Activated CD8-positive, alpha-beta memory T cell treated with anti-CD3 and anti-CD28 coated beads, Interleukin-2, amount 10 ng/mL, durations not matched to agents 7 days and 5 days (primary cell): ENCODE measurements at regions not wholly inside any gene's neighbourhood (a gene's known extent, or its start where the extent isn't known, plus 50 kb on each side); places are given as distances from the start of the nearest gene placed in this dataset.

Source experiments
- ATAC-seq: fragments of 150-1000 bp; cut with Tn5 transposase; one replicate; pipeline ENCODE4 v1.10.0; 2021; ENCODE audit warnings: moderate library complexity
- CTCF ChIA-PET: fragments of 350-600 bp; sonication (Branson Sonifier 250); formaldehyde crosslinking; loops from one replicate; lab custom pipeline; 2021; ENCODE audit warnings: antibody characterized with exemption; lab: Charles Lee
- DNase-seq: peaks from one replicate; pipeline ENCODE4 v3.0.0-alpha.2; 2020
- H3K27ac Mint-ChIP-seq: one replicate; pipeline ENCODE4 v1.8.0; 2021; ENCODE audit warnings: mild to moderate bottlenecking, mixed read lengths
- H3K27me3 Mint-ChIP-seq: one replicate; pipeline ENCODE4 v1.8.0; 2021; ENCODE audit warnings: mixed read lengths
- H3K36me3 Mint-ChIP-seq: one replicate; pipeline ENCODE4 v1.8.0; 2021; ENCODE audit warnings: mild to moderate bottlenecking, mixed read lengths
- H3K4me1 Mint-ChIP-seq: one replicate; pipeline ENCODE4 v1.8.0; 2021; ENCODE audit warnings: mixed read lengths
- H3K4me3 Mint-ChIP-seq: one replicate; pipeline ENCODE4 v1.8.0; 2021; ENCODE audit warnings: mild to moderate bottlenecking, moderate library complexity, mixed read lengths
- H3K9me3 Mint-ChIP-seq: one replicate; pipeline ENCODE4 v1.8.0; 2022; ENCODE audit warnings: low read depth, mixed read lengths

- no peak for ATAC-seq
- CTCF ChIA-PET: no interaction called here
- H3K27ac Mint-ChIP-seq: no peak overlapping the region
These were observed 141.3 kb upstream of the PDZRN3 start for GRCh38 chr3:73765878-73766545.

GRCh38 chr3:73762855-73763254 is 138.1 kb upstream of the PDZRN3 start:
- Mint-ChIP-seq H3K9me3 (no peaks in the 10 kb centered on the region), H3K4me1 (no peaks in the 10 kb centered on the region), H3K27me3 (no peaks in the 10 kb centered on the region), H3K27ac (no peak overlapping the region), H3K36me3 (no peaks in the 10 kb centered on the region), H3K4me3 (no peak overlapping the region)
- CTCF ChIA-PET: no interaction called here
- DNase-seq (no peak), ATAC-seq (no peak)

More at GRCh38 chr3:73765878-73766545, 141.3 kb upstream of the PDZRN3 start:
- Mint-ChIP-seq H3K36me3 (no peaks in the 10 kb centered on the region), H3K4me1 (no peaks in the 10 kb centered on the region), H3K4me3 (no peak overlapping the region), H3K27me3 (no peaks in the 10 kb centered on the region), H3K9me3 (no peaks in the 10 kb centered on the region)
- no peak for DNase-seq

GRCh38 chr3:73759297-73759711 is 134.6 kb upstream of the PDZRN3 start:
- H3K36me3 Mint-ChIP-seq: no peaks in the 10 kb centered on the region
- H3K4me1 Mint-ChIP-seq: no peaks in the 10 kb centered on the region
- CTCF ChIA-PET: no interaction called here
- H3K27ac Mint-ChIP-seq: no peak overlapping the region
- H3K27me3 Mint-ChIP-seq: no peaks in the 10 kb centered on the region
- no peak overlapping the region for H3K4me3 Mint-ChIP-seq
- H3K9me3 Mint-ChIP-seq: no peaks in the 10 kb centered on the region
- ATAC-seq (no peak), DNase-seq (no peak)

- Mint-ChIP-seq H3K9me3 (no peaks in the 10 kb centered on the region), H3K4me3 (no peak overlapping the region), H3K27ac (no peak overlapping the region), H3K36me3 (no peaks in the 10 kb centered on the region), H3K27me3 (no peaks in the 10 kb centered on the region), H3K4me1 (no peaks in the 10 kb centered on the region)
- no peak for DNase-seq
- ATAC-seq: no peak
- CTCF ChIA-PET: no interaction called here
These were observed 132.8 kb upstream of the PDZRN3 start for GRCh38 chr3:73757536-73757935.

GRCh38 chr3:73753985-73754384 is 129.2 kb upstream of the PDZRN3 start:
- CTCF ChIA-PET: no interaction called here
- DNase-seq (no peak), ATAC-seq (no peak)
- Mint-ChIP-seq H3K4me3 (no peak overlapping the region), H3K27ac (no peak overlapping the region), H3K36me3 (no peaks in the 10 kb centered on the region), H3K9me3 (no peaks in the 10 kb centered on the region), H3K4me1 (no peaks in the 10 kb centered on the region), H3K27me3 (no peaks in the 10 kb centered on the region)

- Mint-ChIP-seq H3K36me3 (no peaks in the 10 kb centered on the region), H3K4me3 (no peak overlapping the region), H3K27me3 (no peaks in the 10 kb centered on the region), H3K27ac (no peak overlapping the region), H3K4me1 (no peaks in the 10 kb centered on the region), H3K9me3 (peaks cover 2% of the 10 kb centered on the region)
- CTCF ChIA-PET: no interaction called here
- ATAC-seq (no peak), DNase-seq (no peak)
These were observed 127.6 kb upstream of the PDZRN3 start for GRCh38 chr3:73752338-73752737.

- no peaks in the 10 kb centered on the region for H3K27me3 Mint-ChIP-seq
- H3K4me3 Mint-ChIP-seq: no peak overlapping the region
- H3K4me1 Mint-ChIP-seq: no peaks in the 10 kb centered on the region
- CTCF ChIA-PET: no interaction called here
- H3K27ac Mint-ChIP-seq: no peak overlapping the region
- ATAC-seq (no peak), DNase-seq (no peak)
- no peaks in the 10 kb centered on the region for H3K36me3 Mint-ChIP-seq
- H3K9me3 Mint-ChIP-seq: peaks cover 8% of the 10 kb centered on the region
These were observed 121.9 kb upstream of the PDZRN3 start for GRCh38 chr3:73746623-73747022.

- DNase-seq (no peak), ATAC-seq (no peak)
- H3K27me3 Mint-ChIP-seq: no peaks in the 10 kb centered on the region
- H3K4me3 Mint-ChIP-seq: no peak overlapping the region
- no peak overlapping the region for H3K27ac Mint-ChIP-seq
- H3K4me1 Mint-ChIP-seq: no peaks in the 10 kb centered on the region
- CTCF ChIA-PET: no interaction called here
- peaks cover 8% of the 10 kb centered on the region for H3K9me3 Mint-ChIP-seq
- H3K36me3 Mint-ChIP-seq: no peaks in the 10 kb centered on the region
These were observed 120.9 kb upstream of the PDZRN3 start for GRCh38 chr3:73745526-73746191.

GRCh38 chr3:73743551-73743950 is 118.8 kb upstream of the PDZRN3 start:
- CTCF ChIA-PET: no interaction called here
- Mint-ChIP-seq H3K9me3 (peaks cover 8% of the 10 kb centered on the region), H3K4me3 (no peak overlapping the region), H3K4me1 (no peaks in the 10 kb centered on the region), H3K27ac (no peak overlapping the region), H3K36me3 (no peaks in the 10 kb centered on the region), H3K27me3 (no peaks in the 10 kb centered on the region)
- DNase-seq (no peak), ATAC-seq (no peak)

GRCh38 chr3:73739791-73740453 is 115.2 kb upstream of the PDZRN3 start:
- Mint-ChIP-seq H3K4me1 (no peaks in the 10 kb centered on the region), H3K9me3 (peaks cover 2% of the 10 kb centered on the region), H3K27ac (no peak overlapping the region), H3K27me3 (no peaks in the 10 kb centered on the region), H3K36me3 (no peaks in the 10 kb centered on the region), H3K4me3 (no peak overlapping the region)
- CTCF ChIA-PET: no interaction called here
- no peak for ATAC-seq
- DNase-seq: no peak

- H3K4me1 Mint-ChIP-seq: no peaks in the 10 kb centered on the region
- no peak for ATAC-seq
- DNase-seq: no peak
- CTCF ChIA-PET: no interaction called here
- H3K4me3 Mint-ChIP-seq: no peak overlapping the region
- H3K36me3 Mint-ChIP-seq: no peaks in the 10 kb centered on the region
- H3K27me3 Mint-ChIP-seq: no peaks in the 10 kb centered on the region
- no peak overlapping the region for H3K27ac Mint-ChIP-seq
- peaks cover 2% of the 10 kb centered on the region for H3K9me3 Mint-ChIP-seq
These were observed 114.0 kb upstream of the PDZRN3 start for GRCh38 chr3:73738711-73739110.

- no peaks in the 10 kb centered on the region for H3K36me3 Mint-ChIP-seq
- no peaks in the 10 kb centered on the region for H3K27me3 Mint-ChIP-seq
- ATAC-seq: no peak
- no peak overlapping the region for H3K27ac Mint-ChIP-seq
- H3K4me3 Mint-ChIP-seq: no peak overlapping the region
- CTCF ChIA-PET: no interaction called here
- H3K4me1 Mint-ChIP-seq: no peaks in the 10 kb centered on the region
- H3K9me3 Mint-ChIP-seq: peaks cover 3% of the 10 kb centered on the region
- DNase-seq: no peak
These were observed 109.7 kb upstream of the PDZRN3 start for GRCh38 chr3:73734211-73735089.

- H3K4me3 Mint-ChIP-seq: no peak overlapping the region
- peaks cover 3% of the 10 kb centered on the region for H3K9me3 Mint-ChIP-seq
- ATAC-seq (no peak), DNase-seq (no peak)
- H3K27me3 Mint-ChIP-seq: no peaks in the 10 kb centered on the region
- no peaks in the 10 kb centered on the region for H3K36me3 Mint-ChIP-seq
- CTCF ChIA-PET: no interaction called here
- H3K27ac Mint-ChIP-seq: no peak overlapping the region
- H3K4me1 Mint-ChIP-seq: no peaks in the 10 kb centered on the region
These were observed 109.0 kb upstream of the PDZRN3 start for GRCh38 chr3:73733746-73734145.
